SK-N-DZ (cell line): ENCODE measurements at regions not wholly inside any gene's neighbourhood (a gene's known extent, or its start where the extent isn't known, plus 50 kb on each side); places are given as distances from the start of the nearest gene placed in this dataset.
"Not testable (repeated sequence)": the region's sequence is repeated elsewhere in the genome, so short reads cannot be mapped to it uniquely, and the experiment has no call there.

ENCODE experiments used
- DNase-seq: peaks from one replicate; pipeline ENCODE4 v3.0.0-alpha.2; 2015; ENCODE audit warnings: low spot score

DNA sequence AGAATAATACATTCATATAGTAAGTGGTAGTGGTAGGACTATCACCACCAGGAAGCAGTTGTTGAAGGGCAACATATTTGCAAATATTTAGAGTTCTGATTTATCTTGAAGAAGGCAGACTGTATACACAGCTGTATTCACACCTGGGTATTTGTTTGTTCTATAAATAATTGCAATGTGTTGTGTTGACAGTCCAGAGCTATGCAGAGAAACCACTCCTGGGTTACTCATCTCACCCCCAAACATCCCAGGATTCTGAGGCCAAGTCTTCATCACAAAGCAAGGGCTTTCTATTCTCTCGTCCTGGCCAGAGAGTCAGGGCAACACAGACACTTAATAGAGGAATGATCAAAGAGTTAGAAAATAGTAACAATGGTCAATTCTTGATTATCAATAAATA, 102.1 kb upstream of the FAT3 start:
- no peak for DNase-seq

DNA sequence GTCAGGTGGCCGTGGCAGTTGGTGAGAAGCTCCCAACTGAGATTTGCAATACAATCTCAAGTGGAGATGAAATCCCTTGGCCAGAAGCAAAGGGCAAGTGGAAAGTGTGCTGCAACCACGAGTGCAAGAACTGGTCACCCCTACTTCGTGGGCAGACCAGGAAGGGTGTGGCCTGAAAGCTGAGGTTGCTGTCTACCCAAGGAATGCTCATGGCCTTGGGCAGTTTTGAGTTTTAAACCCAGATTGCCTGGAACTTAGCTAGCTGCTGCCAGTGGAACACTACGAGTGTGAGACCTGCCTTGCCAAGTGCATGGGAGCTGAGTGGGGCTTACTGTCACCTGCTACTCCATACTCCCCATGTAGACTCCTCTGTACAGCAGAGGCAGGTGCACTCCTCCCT, 113.3 kb upstream of the FAT3 start:
- no peak for DNase-seq

DNA sequence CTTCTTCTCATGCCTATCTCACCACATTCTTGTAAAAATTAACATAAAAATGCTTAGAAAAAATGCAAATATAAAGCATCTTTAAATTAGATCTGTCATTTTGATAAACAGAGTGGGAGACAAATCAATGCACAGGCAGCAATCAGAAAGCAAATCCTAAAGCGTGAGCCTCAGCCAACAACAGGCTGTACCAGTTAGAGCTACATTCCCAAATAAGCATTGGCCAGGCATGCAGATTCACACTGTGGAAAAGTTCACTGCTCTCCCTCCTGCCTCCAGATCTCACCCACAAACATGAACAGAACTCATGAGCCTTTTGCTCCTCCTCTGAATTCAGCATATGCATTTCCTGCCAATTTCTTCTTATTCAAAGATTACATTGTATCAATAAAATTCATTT, 115.2 kb upstream of the FAT3 start:
- no peak for DNase-seq

DNA sequence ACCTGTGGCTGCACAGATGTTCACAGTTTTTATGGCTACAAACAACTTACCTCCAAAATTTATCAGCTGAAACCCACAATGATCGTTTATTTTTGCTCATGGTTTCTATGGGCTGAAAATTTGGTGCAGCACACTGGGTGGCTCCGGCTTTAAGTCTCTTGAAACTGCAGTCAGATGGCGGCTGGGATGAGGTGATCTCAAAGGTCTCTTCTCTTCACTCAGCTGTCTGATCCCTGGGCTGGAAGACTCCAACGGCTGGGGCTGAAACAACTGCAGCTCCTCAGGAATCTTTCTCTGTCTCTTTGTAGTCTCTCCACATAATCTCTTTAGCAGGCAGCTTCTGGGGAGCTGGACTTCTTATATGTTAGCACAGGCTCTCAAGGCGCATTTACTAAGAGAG, 117.3 kb upstream of the FAT3 start:
- DNase-seq = no peak

DNA sequence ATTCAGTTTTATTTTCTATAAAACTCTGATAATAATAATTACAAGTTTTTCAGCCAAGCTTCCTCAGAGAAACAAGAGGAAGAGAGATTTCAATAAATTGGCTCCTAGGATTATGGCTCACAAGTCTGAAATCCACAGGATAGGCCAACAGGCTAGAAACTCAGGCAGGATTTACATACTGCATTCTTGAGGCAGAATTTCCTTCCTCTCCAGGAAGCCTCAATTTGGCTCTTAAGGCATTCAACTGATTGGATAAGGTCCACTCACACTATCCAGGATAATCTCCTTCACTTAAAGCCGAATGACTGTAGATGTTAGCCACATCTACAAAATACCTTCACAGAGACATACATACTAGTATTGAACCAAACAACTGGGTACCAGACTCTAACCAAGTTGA, 120.3 kb upstream of the FAT3 start:
- DNase-seq = no peak

DNA sequence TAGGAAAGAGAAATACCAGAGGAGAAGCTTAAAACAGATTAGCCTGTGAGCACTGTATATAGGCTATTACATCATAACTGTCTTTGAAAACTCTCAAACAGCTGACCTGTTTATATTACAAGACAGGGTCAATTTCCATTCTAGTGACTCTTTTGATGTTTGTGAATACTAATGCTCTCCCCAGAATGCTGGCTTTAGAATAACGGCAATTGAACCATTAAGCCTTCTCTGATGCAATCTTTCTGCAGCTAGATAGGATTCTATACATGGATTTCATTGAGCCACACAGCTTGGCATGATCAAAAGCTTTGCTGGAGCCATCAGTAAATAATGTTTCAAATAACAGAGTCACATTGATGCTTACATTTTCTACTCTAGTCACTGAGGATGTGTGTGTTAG, 122.7 kb upstream of the FAT3 start:
- DNase-seq = no peak

DNA sequence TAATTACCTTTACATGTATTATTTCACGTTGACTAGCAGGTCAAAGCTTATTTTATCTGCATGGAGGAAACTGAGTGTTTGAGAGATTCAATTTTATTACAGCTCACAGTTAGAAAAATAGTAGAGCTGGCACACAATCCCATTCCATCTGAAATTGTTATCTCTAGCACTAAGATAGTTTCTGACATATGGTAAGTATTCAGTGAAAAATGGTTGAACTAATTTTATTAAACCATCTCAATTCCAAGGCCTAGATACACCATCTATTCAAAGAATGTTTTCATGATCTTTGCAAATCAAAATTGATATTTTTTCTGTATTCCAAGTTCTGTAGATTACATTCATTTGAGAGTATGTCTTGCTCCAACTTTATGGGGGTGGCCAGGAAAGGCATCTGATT, 125.4 kb upstream of the FAT3 start:
- DNase-seq = no peak

DNA sequence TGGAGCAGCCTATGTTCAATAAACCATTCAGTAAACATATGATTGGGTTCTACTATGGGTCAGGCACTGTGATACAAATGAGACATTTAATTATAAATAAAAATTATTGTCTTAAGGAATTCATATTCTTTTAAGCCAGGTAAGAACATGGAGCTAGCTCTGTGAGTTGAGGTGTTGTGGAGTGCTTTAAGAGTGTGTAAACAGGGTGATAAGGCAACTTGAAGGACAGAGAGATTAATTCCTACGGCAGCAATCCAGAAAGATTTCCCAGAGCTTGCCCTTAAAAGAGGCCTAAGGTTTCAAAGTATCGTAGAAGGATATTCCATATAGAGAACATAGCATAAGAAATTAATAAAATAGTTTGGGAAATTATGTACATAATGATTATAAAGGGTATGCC, 126.4 kb upstream of the FAT3 start:
- no peak for DNase-seq

DNA sequence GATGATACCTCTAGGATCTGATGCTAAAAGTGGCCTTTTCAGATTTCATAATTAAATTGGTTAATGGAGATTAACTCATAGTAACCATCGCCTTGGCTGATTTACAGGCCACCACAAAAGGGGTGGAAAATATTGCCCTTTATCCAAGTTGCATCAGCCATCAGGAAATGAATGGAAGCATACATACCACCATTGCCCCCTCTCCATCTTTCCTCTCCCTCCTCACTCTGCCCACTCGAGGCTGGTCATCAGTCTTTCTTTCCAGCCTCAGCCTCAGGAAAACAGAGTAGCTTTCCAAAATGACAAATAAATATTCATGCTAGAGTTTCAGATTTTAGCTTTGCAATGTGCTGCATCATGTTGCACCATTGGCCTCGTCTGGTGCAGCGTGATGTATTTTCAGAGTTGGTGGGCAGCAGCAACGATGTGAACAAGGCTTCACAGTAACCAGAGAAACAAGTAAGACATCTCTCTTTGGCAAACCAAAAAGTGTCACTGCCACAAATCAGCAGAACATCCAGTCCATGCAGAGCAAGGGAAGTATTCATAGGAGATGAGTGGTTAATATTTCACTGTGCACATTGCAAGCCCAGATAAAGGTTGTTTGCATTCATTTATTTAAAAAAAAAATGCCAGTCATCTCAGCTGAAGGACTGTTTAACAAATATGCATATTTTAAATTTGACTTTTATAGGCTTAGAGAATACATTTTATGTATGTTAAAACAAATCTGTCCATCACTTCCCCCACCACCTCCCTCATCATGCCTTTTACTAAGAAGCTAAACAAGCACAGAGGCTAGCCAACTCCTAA, 136.7 kb upstream of the FAT3 start:
- no peak for DNase-seq

DNA sequence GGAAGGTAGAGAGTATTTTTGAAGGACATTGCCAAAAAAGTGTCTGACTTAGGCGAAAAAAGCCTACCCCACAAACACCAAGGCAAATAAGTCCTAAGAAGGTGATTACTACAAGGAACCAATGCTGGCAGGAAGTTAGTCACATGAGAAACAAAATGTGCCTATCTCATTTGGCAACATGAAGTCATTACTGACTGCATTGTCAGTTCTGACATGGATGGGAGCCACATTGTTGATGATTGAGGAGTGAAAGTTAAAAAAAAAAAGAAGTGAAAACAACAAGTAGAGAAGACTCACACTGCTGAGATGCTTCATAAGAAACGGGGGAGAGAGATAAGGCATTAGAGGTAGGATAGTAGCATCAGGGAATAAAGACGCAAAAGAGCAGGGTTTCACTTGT, 141.5 kb upstream of the FAT3 start:
- DNase-seq = no peak

DNA sequence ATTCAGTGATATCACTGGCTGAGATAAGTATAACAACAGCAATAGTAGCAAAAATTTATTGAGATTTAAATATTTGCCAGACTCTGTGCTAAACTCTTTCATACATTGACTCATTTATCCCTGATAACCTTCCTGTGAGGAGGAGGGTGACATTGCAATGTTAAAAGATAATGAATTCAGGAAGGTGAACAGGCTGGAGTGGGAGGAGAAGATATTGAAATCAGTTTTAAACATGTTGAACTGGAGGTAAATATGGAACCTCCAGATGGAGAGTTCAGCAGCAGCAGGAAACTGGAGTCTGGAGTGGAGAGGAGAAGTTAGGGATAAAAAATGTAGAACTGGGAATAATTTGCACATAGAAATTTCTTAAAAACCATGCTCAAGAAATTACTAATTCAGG, 142.0 kb upstream of the FAT3 start:
- DNase-seq = no peak

DNA sequence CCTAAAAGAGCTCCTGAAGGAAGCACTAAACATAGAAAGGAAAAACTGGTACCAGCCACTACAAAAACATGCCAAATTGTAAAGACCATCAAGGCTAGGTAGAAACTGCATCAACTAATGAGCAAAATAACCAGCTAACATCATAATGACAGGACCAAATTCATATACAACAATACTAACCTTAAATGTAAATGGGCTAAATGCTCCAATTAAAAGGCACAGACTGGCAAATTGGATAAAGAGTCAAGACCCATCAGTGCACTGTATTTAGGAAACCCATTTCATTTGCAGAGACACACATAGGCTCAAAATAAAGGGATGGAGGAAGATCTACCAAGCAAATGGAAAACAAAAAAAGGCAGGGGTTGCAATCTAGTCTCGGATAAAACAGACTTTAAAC, 150.1 kb upstream of the FAT3 start:
- DNase-seq = not testable (repeated sequence)

DNA sequence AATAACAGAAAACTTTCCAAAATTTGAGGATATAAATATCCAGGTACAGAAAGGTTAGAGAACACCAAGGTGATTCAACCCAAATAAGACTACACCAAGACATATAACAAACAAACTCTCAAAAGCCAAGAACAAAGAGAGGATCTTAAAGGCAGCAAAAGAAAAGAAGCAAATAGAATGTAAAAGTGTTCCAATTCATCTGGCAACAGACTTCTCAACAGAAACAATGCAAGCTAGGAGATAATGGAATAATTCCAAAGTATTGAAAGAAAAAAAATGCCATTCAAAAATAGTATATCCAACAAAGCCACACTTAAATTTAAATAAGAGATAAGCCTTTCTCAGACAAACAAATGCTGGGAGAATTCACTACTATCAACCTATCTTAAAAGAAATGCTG, 153.0 kb upstream of the FAT3 start:
- no peak for DNase-seq

DNA sequence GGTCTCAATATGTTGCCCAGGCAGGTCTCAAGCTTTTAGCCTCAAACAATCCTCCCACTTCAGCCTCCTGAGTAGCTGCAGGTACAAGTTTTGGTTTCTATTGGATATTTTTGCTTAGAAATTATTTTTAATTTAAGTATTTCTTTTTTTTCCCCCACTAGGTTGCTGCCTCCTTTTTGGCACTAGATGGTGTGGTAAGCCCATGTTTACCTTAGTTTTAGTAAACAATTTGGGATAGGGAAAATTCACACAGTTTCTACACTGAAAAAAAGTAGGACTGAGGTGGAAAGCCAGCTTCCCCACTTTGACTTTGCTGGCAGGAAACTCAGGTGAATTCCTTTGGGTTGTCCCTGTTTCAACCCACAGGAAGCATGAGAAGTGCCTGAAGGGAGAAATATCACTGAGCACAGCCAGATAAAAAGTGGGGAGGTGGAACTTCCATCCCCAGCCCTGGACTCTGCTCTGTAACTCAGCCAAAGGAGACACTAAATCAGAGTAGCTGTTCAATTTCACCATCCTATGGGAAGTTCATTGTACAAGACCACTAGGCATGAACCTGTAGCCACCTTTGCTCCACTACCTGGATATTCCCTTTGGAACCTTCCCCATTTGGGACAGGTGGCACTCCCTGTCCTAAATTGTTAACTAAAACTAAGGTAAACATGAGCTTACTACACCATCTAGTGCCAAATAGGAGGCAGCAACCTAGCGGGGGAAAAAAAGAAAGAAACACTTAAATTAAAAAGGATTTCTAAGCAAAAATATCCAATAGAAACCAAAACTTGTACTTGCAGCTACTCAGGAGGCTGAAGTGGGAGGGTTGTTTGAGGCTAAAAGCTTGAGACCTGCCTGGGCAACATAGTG, 154.4 kb upstream of the FAT3 start:
- DNase-seq = no peak

DNA sequence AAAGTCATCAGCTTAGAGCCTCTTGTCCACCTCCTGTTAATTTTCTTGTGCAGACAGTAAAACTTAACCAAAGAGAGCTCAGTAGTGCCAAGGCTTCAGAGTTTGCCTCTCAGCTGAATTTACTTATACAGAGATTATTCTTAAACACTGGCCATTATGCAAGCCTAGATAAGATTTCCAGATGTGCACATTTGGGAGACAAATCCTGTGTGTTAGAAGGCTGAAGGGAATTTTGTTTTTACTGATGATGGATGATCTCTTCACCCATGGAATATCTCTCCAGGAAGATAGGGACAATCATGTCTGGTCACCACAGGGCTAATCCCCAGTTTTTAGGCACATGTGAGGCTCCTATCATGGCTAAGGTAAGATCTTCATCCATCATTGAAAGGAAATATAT, 157.6 kb upstream of the FAT3 start:
- no peak for DNase-seq

DNA sequence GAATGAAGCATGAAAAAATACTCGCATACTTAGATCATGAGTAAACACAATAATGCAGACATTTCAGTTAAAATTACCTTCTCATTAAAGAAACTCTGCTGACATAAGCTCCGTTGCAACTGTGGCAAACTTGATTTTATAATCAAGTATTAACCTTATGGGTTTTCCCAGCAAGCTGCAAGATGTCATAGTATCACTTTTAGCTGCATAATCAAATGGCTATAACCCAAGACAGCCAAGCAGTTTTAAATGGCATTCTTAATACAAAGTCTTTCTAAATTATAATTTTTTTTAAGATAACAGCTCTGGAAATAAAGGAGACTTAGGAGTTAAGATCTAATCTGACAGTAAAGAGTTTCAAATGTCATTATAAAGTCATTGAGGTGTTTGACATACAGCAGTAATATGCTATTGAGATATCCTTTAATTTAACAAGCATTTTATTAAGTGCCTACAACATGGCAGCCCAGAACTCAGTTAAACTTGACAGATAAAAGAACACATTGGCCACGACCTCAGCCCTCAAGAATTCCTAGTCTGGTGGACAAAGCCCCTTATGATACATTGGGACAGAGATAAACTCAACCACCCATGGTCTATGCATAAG, 163.1 kb upstream of the FAT3 start:
- DNase-seq = peak; percentile 55

DNA sequence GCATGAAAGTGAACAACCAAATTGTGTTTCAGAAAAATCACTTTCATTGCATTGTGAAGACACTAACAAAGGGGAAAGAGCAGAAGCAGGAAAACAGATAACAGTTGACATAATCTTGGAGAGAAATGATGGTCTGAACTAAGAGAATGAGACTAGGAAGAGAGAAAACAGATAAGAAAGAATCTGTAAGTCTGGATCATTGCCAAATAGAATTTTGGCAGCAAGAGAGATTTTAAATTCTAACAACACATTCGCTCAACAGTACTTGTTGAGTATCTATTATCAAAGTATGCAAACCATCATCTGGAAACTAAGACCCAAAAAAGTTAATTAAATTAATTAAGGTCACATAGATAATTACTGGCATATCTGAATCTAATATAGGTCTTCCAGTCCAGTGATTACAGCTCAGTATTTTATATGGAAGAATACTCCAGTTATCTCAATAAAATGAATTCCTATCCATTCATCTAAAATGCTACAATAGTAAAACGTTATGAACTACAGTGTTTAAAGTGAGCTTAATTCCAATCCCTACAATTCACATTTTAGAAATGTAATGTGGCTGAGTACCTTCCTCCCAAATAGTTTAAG, 166.7 kb upstream of the FAT3 start:
- no peak for DNase-seq

DNA sequence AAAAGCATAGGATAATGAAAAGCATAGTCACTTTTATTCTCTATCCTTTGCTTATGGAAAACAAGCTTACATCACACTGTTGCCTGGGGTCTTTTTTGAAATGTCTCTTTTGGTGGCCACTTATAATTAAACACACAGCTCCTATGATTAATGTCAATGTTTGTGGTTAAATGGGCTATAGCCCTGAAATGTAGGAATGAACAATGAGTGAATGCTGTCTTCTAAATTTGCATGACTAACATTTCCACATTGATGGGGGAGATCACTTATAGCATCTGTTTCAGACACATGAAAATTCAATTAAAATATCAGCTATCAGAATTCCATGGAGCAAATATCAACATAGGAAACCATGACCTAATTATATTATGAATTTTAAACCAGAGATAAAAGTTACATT, 171.4 kb upstream of the FAT3 start:
- no peak for DNase-seq

DNA sequence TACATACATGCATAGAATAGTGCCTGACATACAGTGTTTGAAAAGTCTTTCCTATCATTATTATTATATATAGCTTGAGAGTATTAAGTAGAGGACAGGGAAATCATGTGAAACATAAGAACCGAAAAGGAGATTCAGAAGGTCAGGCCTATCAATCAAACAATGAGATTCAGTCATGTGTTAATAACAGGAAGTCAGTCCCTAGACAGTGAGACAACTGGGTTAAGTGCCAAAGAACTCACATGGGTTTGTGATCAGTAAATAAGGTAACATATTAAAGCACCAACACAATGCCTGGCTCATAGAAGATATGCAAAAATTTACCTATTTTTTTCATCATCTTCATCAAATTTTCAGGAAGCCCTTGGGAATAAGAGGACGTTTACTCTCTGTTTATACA, 174.3 kb upstream of the FAT3 start:
- no peak for DNase-seq

DNA sequence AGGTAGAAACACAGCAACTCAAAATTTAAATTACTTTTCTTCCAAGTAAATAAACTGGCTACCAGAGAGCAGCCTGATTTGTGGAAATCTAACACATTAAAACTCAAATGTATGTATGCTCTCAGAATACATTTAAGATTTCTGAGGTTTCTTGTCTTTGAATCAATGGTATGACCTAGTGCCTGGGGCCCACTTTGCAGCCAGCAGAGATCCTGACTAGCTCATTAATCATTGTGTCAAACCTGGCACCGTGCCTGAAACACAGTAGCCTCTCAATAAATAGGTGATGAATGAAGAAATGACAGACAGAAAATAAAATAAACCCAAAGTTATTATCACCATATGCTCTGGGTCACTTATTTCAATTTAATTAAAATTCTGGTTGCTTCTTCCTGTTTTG, 176.2 kb upstream of the FAT3 start:
- no peak for DNase-seq

DNA sequence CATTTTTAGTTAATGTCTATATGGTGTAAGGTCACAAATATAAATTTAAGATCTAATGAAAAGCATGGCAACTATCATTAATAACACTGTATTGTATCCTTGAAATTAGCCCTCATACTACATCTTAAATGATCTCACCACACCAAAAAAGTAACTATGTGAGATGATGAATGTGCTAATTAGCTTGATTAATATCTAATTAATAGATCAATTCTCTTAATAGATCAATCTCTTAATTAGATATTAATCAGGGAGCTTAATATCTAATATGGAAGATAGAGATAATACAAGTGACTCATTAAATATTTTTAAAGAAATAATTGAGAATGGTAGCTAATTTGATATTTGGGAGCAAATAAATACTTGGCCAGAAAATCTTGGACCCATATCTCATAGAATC, 178.5 kb upstream of the FAT3 start:
- no peak for DNase-seq

DNA sequence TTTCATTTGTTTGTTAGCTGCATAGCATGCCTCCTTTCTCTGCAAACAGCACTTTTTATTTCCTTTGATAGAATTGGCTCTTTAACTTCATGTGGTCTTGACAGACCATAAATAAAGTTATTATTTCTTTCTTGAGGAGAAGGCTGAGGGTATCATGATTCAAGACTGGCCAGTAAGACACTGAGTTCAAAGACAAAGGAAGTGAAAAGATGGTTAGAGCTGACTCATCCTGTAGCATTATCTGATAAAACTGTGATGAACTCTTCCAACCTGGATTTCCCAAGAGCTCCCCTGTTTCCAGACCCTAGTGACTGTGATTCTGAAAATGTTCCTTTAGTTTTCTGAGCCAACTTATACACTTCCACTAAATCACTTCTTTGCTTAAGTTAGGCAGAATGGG, 179.3 kb upstream of the FAT3 start:
- DNase-seq = no peak
